NAMALWA (cell line): ENCODE measurements at regions not wholly inside any gene's neighbourhood (a gene's known extent, or its start where the extent isn't known, plus 50 kb on each side); places are given as distances from the start of the nearest gene placed in this dataset.

Experiments
- DNase-seq: peaks from one replicate; pipeline ENCODE4 v3.0.0-alpha.2; 2015; ENCODE audit warnings: low spot score

DNA sequence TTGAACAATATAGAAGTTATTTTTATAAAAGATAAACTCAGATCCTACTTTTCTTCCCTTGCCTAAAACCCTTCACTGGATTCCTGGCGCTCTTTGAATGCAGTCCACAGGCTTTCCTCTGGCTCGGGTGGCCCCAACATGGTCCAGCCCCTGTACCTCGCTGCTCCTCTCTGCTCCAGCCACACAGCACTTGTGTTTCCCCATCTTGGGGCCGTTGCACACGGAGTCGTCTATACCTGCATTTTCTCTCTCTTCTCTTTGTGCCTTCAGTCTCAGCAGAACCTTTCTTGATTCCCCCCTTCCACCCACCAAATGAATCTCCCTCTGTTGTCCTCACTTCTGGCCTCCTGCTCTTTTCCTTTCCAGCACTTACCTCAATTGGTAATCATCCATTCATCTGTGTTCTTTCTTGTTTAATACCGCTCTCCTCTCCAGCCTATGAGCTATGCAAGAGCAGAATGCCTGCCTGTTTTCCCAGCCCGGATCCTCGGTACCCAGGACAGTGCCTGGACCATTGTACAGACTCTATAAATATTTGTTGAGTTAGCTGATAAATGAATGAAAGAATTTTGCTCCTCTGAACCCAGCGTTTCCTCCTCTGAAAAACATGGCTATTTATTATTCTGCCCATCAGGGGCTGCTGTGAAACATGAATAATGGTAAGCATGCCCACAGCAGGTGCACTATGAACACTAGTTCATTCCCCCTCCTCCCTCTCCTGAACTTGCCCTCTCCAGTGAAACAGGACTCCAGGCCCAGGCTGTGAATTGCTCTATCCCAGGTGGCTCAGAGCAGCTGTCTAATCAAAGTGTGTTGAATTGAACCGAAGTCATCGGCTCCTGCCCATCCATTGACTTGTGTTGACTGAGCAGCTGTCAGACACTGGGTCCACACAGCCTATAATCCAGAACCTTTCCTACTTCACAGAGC lies 266.9 kb downstream of the PTPRU start:
- no peak for DNase-seq

DNA sequence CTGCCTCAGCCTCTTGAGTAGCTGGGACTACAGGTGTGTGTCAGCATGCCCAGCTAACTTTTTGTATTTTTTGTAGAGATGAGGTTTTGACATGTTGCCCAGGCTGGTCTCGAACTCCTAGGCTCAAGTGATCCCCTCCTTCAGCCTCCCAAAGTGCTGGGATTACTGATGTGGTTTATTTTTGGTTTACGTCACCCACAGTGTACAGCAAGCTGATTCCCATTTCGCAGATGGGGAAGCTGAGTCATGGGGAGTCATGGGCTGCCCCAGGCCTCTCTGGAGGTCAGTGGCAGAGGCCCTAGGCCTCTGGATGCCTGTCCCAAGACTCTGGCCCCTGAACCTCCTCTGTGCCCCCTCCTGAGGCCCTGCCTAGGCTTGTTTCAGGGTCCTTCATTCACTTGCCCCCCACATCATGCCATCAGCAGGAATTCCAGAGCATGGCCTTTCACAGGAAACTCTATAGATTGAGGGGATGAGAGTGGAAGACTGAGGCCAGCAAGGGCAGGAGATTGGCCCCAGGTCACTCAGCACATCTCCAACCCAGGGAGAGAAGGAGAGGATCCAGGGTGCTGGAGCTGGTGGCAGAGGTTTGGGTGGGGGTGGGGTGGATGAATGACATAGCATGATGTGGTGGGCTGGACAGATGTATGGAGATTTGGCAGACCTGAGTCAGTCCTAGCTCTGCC lies 266.0 kb downstream of the PTPRU start:
- no peak for DNase-seq

DNA sequence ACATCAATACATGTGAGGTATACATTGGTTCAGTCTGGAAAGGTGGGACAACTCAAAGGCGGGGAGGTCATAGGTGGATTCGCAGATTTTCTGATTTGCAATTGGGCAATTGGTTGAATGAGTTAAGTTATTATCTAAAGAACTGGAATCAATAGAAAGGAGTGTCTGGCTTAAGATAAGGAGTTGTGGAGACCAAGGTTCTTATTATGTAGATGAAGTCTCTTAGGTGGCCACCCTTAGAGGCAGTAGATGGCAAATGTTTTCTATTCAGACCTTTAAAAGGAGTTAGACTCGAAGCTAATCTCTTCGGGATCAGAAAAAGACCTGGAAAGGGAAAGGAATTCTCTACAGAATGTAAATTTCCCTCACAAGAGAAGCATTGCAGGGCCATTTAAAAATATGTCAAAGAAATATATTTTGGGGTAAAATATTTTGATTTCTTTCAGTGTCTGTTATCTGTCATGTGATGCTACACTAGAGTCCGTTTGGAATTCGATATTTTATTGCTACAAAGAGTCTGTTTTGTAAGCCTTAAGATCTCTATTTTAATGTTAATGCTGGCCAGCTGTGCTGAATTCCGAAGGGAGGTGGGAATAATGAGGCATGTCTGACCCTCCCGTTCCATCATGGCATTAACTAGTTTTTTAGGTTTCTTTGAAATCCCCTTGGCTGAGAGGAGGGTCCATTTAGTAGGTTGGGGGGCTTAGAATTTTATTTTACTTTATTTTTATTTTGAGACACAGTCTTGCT lies 265.1 kb downstream of the PTPRU start:
- DNase-seq = no peak

DNA sequence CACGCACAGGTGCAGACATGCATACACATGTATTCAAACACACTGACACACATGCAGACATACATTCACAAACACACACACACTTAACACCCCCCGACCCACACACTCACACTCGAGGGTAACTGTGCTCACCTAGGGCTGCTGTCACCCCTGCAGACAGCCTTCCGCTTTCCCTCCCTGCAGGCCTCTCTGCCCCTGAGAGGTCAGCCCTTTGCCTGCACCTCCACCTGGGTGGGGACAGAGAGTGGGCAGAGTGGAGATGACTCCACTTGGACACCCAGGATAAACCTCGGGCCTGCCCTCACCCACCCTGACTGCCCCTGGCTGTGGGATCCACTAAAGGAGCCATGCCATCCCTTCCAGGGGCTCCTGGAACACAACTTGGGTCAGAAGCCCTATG lies 264.3 kb downstream of the PTPRU start:
- no peak for DNase-seq

GRCh38 chr1:29500041-29500440 lies 263.7 kb downstream of the PTPRU start:
- no peak for DNase-seq

DNA sequence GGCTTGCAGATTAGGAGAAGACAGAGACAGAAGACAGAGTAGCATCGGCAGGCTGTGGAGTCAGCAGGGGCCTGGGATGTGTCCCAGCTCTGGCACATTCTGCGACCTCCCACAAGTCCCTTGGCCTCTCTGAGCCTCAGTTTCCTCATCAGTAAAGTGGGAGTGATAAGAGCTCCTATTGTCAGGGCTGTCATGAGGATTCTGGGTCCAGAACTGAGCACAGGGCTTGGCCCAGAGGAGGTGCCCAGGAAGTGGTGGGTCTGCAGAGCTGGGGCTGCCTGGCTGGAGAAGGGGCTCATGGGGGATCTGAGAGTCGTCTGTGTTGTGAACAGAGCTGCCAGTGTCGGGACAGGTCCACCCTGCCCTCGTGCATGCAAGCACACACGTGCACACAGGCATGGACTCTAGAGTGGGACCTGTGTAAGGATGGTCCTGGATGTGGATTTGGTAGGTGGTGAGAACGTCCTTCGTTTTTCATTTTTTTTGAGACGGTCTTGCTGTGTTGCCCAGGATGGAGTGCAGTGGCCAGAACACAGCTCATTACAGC lies 262.9 kb downstream of the PTPRU start:
- DNase-seq = no peak

- DNase-seq = no peak
These were observed 262.1 kb downstream of the PTPRU start for GRCh38 chr1:29498126-29499103.

- DNase-seq = no peak
These were observed 261.2 kb downstream of the PTPRU start for GRCh38 chr1:29497395-29498125.

- DNase-seq = no peak
These were observed 260.4 kb downstream of the PTPRU start for GRCh38 chr1:29496701-29497100.

DNA sequence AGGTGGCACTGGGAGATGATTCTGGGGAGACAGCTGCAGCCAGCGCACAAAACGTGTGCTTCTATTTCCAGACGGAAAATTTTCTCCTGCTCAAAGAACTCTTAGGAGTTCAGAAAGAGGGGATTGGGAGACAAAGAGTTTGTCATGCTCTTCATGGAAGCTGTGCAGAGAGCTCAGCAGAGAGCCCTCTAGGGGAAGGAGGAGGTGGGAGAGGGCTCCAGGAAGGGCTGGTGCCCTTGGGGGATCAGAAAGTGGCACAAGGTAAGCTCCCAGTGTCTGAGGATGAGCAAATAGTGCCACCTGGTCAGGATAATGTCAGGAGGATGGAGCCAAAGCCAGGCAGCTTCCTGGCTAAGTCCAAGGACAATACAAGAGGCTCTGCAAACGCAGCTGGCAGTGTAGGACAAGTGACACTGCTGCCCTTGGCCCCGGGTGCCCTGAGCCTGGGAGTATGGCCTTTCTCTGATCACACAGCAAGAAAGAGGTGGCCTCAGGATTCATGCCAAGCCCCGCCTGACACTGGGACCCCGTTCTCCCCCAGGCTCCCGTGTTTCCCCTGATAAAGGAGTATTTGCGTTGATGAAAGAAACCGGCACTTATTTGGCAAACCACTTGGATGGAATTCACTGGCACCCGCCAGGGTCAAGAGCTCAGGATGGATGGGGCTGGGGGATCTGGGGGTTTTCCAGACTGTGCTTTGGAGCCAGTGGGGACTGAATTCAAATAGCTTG lies 254.0 kb downstream of the PTPRU start:
- no peak for DNase-seq

- no peak for DNase-seq
These were observed 253.1 kb downstream of the PTPRU start for GRCh38 chr1:29489471-29489870.

GRCh38 chr1:29488794-29489311 lies 252.5 kb downstream of the PTPRU start:
- DNase-seq = no peak

GRCh38 chr1:29488086-29488793 lies 251.9 kb downstream of the PTPRU start:
- DNase-seq = no peak

GRCh38 chr1:29487291-29487690 lies 251.0 kb downstream of the PTPRU start:
- no peak for DNase-seq

DNA sequence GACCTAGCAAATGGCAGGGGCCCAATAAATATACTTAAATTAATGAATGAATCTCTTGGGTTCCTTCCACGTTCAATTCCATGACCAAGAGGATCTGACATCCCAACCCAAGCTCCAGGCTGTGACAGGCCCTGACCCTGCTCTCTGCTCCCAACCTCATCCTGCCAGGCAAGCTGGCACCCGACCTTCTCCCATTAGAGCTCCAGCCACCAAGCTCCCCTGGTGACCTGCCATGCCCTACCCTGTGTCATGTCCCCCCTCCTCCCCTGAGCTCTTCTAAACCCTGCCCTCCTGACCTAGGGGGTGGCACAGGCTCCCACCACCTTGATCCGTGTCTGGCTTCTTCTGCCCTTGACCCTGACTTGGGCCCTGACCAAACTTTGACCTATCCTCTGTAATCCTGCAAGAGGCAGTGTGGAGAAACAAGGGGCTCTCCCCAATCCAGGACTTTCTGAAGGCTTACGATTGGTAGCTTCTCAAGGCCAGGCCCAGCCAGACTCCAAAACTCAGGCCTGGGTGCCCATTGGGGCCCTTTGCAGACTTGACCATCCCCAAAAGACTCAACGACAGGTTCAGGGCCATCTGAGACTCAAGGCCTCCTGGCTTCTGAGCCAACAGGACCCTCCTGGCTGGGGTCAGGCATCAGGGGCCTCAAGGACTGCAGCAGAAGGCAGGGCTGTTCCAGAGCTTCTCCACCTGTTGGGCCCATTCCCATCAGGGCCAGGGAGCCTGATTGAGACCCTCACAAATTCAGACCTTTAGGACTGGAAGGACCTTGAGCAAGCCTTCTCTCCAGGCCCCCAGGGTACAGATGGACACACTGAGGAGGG lies 249.0 kb downstream of the PTPRU start:
- DNase-seq = no peak

DNA sequence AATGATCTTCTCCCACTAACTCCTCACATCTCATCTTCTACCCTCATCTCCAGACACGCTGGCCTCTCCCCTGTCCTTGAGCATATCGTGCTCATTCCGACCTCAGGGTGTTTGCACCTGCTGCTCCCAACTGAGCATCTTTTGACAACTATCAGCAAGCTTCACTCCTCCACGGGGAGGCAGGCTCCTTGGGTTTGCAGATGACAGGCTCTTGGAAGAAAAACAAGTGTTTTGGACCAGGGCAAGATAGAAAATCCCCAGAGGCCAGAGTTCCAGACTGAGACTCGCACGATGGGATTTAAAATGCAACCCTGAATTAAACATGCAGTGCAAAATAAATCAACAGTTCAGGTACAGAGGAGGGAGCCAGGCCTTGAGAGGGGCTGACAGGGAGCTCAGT lies 246.7 kb downstream of the PTPRU start:
- no peak for DNase-seq

- no peak for DNase-seq
These were observed 245.7 kb downstream of the PTPRU start for GRCh38 chr1:29482064-29482463.

- no peak for DNase-seq
These were observed 244.7 kb downstream of the PTPRU start for GRCh38 chr1:29481031-29481430.
